Tibial nerve (tissue), 4 donors: ENCODE measurements at regions not wholly inside any gene's neighbourhood (a gene's known extent, or its start where the extent isn't known, plus 50 kb on each side); places are given as distances from the start of the nearest gene placed in this dataset.

Experiments
- EP300 ChIP-seq, 2 donors: sonication (generic); formaldehyde crosslinking; IDR thresholded peaks; one replicate each; pipeline ENCODE4 v1.6.1; 2017; ENCODE audit warnings: antibody characterized with exemption in 2 of 2, mild to moderate bottlenecking in 1 of 2
- TF ChIP-seq, protein P1 (sequence below), 5 experiments: fragments of 200-600 bp in 3 of 5; fragments of 450-650 bp in 2 of 5; sonication (generic) in 3 of 5; IDR thresholded peaks; one replicate each; pipeline ENCODE4 v1.5.1; 2016 to 2019; ENCODE audit warnings: antibody characterized with exemption in 5 of 5, mild to moderate bottlenecking in 3 of 5, moderate library complexity in 2 of 5

DNA sequence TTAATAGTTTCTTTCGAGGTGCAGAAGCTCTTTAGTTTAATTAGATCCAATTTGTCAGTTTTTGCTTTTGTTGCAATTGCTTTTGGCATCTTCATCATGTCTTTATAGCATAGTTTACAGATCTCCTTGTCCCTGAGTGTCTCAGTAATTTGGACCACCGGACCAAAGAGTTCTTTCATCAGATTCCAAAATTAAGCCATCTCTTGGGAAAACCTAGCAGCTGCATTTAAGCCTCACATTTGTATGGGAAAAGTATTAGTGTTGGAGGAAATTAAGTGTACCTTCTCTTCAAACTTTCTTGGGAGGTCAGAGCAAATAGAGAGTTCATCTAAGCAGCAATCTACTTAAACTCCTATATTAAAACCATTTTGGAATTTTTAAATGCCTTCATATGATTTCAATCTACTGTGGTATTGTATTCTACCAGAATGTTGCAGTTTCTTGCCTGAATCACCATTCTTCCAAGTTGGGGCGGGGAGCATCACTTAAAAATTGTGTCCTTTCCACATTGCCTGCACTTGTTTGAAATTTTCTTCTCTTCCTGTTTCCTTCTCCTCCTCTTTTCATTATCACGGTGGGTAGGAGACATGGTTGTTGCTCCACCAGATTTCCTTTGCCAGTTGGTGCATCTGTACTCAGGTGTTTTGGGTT, 97.3 kb upstream of the DAB2 start:
- no peak for TF ChIP-seq EP300 (IDR thresholded peaks at IDR 0.05)
- TF ChIP-seq, protein P1, sequence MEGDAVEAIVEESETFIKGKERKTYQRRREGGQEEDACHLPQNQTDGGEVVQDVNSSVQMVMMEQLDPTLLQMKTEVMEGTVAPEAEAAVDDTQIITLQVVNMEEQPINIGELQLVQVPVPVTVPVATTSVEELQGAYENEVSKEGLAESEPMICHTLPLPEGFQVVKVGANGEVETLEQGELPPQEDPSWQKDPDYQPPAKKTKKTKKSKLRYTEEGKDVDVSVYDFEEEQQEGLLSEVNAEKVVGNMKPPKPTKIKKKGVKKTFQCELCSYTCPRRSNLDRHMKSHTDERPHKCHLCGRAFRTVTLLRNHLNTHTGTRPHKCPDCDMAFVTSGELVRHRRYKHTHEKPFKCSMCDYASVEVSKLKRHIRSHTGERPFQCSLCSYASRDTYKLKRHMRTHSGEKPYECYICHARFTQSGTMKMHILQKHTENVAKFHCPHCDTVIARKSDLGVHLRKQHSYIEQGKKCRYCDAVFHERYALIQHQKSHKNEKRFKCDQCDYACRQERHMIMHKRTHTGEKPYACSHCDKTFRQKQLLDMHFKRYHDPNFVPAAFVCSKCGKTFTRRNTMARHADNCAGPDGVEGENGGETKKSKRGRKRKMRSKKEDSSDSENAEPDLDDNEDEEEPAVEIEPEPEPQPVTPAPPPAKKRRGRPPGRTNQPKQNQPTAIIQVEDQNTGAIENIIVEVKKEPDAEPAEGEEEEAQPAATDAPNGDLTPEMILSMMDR (IDR thresholded peaks at IDR 0.05), result no peak
